HG02759 (cell line): ENCODE measurements at regions not wholly inside any gene's neighbourhood (a gene's known extent, or its start where the extent isn't known, plus 50 kb on each side); places are given as distances from the start of the nearest gene placed in this dataset.

Experiments
- ATAC-seq: cut with Tn5 transposase; IDR thresholded peaks from one replicate; pipeline ENCODE4 v1.9.1; 2021; ENCODE audit warnings: mild to moderate bottlenecking, moderate library complexity; ENCODE audit not compliant: unreplicated experiment

GRCh38 chr10:78771808-78772455 lies 296.8 kb upstream of the ZMIZ1 start:
- no peak for ATAC-seq

- ATAC-seq = no peak
These were observed 296.3 kb upstream of the ZMIZ1 start for GRCh38 chr10:78772486-78772885.

GRCh38 chr10:78772986-78773530 lies 295.7 kb upstream of the ZMIZ1 start:
- no peak for ATAC-seq

- ATAC-seq = no peak
These were observed 294.2 kb upstream of the ZMIZ1 start for GRCh38 chr10:78774614-78774998.

GRCh38 chr10:78774999-78775711 lies 293.6 kb upstream of the ZMIZ1 start:
- no peak for ATAC-seq

- ATAC-seq = no peak
These were observed 292.9 kb upstream of the ZMIZ1 start for GRCh38 chr10:78775891-78776290.

GRCh38 chr10:78776756-78777155 lies 292.0 kb upstream of the ZMIZ1 start:
- ATAC-seq = no peak

GRCh38 chr10:78777466-78777865 lies 291.3 kb upstream of the ZMIZ1 start:
- ATAC-seq = no peak

GRCh38 chr10:78777867-78778266 lies 290.9 kb upstream of the ZMIZ1 start:
- ATAC-seq = no peak

- ATAC-seq = no peak
These were observed 290.1 kb upstream of the ZMIZ1 start for GRCh38 chr10:78778444-78779338.

GRCh38 chr10:78779339-78779955 lies 289.3 kb upstream of the ZMIZ1 start:
- ATAC-seq = no peak

- no peak for ATAC-seq
These were observed 288.2 kb upstream of the ZMIZ1 start for GRCh38 chr10:78780551-78780961.

GRCh38 chr10:78781251-78781913 lies 287.4 kb upstream of the ZMIZ1 start:
- no peak for ATAC-seq

GRCh38 chr10:78781991-78782390 lies 286.8 kb upstream of the ZMIZ1 start:
- no peak for ATAC-seq

GRCh38 chr10:78782441-78782840 lies 286.3 kb upstream of the ZMIZ1 start:
- no peak for ATAC-seq

- no peak for ATAC-seq
These were observed 285.0 kb upstream of the ZMIZ1 start for GRCh38 chr10:78783753-78784152.

GRCh38 chr10:78784546-78784945 lies 284.2 kb upstream of the ZMIZ1 start:
- ATAC-seq = no peak

- no peak for ATAC-seq
These were observed 283.7 kb upstream of the ZMIZ1 start for GRCh38 chr10:78785066-78785465.

GRCh38 chr10:78785991-78786390 lies 282.8 kb upstream of the ZMIZ1 start:
- no peak for ATAC-seq

GRCh38 chr10:78787125-78787524 lies 281.6 kb upstream of the ZMIZ1 start:
- no peak for ATAC-seq
